ENCODE measurements at regions not wholly inside any gene's neighbourhood (a gene's known extent, or its start where the extent isn't known, plus 50 kb on each side); places are given as distances from the start of the nearest gene placed in this dataset.

DNA sequence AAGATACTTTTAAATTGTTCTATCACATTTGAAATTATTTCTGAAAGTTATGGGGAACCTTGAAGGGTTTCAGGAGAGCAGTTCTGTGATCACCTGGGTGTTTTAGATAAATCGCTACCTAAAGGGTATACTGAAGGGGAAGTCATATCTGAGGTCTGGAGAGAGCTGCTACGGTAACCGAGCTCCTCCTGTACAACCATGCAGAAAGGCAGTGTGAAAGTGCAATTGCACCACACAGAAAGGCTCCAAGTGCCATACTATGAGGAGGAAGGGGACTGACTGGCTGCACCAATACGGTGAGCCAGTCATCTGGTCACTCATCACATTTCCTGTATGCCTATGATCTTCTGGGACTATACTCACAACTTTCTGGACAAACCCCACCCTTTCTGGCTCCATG, 241.4 kb upstream of the SLC24A2 start:
- ChIA-PET CTCF (interaction anchor here (1.1 kb wide), 1 partner anchor 8 kb away, joined by 3 read pairs; no protein-coding TSS in a partner anchor), POLR2A (no interaction called here)
- 35% methylated on average over 4 of the region's 4 CpGs for WGBS (ENCODE audit: missing lambda C conversion rate)
- no peak for FAIRE-seq
- TF ChIP-seq NPAS2 (CRISPR knock-in tag; IDR thresholded peaks at IDR 0.05; ENCODE audit: borderline replicate concordance) = no peak
- TF ChIP-seq RNF2 (IDR thresholded peaks at IDR 0.05; ENCODE audit: borderline replicate concordance, low read depth) = no peak
- DNase-seq (ENCODE audit: low read depth in 1 of 2, low spot score in 1 of 2) = no peak
- Histone ChIP-seq H3K4me3 (no peak overlapping the region), H3K4me1 (no peaks in the 10 kb centered on the region), H3K4me2 (no peak overlapping the region), H3K9me3 (no peaks in the 10 kb centered on the region), H3K27ac (no peak overlapping the region)
- no peak for ATAC-seq

DNA sequence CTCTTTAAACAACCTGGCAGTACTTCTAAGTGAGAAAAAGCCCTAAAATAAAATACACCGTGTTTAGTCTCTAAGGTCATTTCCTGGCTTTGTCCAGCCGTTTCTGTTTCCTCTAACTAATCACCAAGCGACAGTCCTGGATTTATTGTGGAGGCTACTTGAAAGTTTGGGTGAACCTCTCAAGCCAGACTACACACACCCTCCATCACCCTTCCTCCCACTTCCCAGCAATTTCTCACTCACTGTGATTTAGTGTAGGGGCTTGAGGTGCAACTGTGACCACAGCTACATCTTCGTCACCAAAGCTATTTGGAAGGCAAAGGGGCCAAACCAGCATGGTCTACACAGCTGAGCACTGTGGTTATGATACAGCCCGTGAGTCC, 240.0 kb upstream of the SLC24A2 start:
- no peak for DNase-seq (ENCODE audit: low read depth in 1 of 2, low spot score in 1 of 2)
- no peak overlapping the region for H3K4me2 ChIP-seq
- POLR2A ChIA-PET = no interaction called here
- H3K4me3 ChIP-seq = no peak overlapping the region
- CTCF ChIA-PET = interaction anchor here (1.1 kb wide), 1 partner anchor 9 kb away, joined by 3 read pairs; no protein-coding TSS in a partner anchor
- ATAC-seq = no peak
- WGBS (ENCODE audit: missing lambda C conversion rate) = 18% methylated on average over 5 of the region's 5 CpGs
- TF ChIP-seq, protein P1, sequence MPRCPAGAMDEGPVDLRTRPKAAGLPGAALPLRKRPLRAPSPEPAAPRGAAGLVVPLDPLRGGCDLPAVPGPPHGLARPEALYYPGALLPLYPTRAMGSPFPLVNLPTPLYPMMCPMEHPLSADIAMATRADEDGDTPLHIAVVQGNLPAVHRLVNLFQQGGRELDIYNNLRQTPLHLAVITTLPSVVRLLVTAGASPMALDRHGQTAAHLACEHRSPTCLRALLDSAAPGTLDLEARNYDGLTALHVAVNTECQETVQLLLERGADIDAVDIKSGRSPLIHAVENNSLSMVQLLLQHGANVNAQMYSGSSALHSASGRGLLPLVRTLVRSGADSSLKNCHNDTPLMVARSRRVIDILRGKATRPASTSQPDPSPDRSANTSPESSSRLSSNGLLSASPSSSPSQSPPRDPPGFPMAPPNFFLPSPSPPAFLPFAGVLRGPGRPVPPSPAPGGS (IDR thresholded peaks at IDR 0.05) = no peak
- TF ChIP-seq, protein P2, sequence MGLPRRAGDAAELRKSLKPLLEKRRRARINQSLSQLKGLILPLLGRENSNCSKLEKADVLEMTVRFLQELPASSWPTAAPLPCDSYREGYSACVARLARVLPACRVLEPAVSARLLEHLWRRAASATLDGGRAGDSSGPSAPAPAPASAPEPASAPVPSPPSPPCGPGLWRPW (IDR thresholded peaks at IDR 0.05) = no peak
- no peak for TF ChIP-seq KDM1A (IDR thresholded peaks at IDR 0.05; ENCODE audit: low read depth)
- TF ChIP-seq REST (IDR thresholded peaks at IDR 0.05) = no peak
- TF ChIP-seq FOXS1 (CRISPR knock-in tag; IDR thresholded peaks at IDR 0.05) = no peak
- TF ChIP-seq, protein P3, sequence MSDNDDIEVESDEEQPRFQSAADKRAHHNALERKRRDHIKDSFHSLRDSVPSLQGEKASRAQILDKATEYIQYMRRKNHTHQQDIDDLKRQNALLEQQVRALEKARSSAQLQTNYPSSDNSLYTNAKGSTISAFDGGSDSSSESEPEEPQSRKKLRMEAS (IDR thresholded peaks at IDR 0.05) = no peak
- no peak for TF ChIP-seq TFCP2L1 (CRISPR knock-in tag; IDR thresholded peaks at IDR 0.05)
- no peak for TF ChIP-seq CBX2 (IDR thresholded peaks at IDR 0.05; ENCODE audit: borderline replicate concordance, low read depth)
- no peak for TF ChIP-seq POLR2A (IDR thresholded peaks at IDR 0.05; ENCODE audit: low read length)
- TF ChIP-seq PHF8 (IDR thresholded peaks at IDR 0.05; ENCODE audit: borderline replicate concordance, low read depth) = no peak
- TF ChIP-seq RAD21 (conservative IDR thresholded peaks at IDR 0.05 in 1 of 2, IDR thresholded peaks at IDR 0.05 in 1 of 2) = no peak
- TF ChIP-seq, protein P4, sequence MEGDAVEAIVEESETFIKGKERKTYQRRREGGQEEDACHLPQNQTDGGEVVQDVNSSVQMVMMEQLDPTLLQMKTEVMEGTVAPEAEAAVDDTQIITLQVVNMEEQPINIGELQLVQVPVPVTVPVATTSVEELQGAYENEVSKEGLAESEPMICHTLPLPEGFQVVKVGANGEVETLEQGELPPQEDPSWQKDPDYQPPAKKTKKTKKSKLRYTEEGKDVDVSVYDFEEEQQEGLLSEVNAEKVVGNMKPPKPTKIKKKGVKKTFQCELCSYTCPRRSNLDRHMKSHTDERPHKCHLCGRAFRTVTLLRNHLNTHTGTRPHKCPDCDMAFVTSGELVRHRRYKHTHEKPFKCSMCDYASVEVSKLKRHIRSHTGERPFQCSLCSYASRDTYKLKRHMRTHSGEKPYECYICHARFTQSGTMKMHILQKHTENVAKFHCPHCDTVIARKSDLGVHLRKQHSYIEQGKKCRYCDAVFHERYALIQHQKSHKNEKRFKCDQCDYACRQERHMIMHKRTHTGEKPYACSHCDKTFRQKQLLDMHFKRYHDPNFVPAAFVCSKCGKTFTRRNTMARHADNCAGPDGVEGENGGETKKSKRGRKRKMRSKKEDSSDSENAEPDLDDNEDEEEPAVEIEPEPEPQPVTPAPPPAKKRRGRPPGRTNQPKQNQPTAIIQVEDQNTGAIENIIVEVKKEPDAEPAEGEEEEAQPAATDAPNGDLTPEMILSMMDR (IDR thresholded peaks at IDR 0.05) = no peak
- TF ChIP-seq POLR2AphosphoS2 (conservative IDR thresholded peaks at IDR 0.05; ENCODE audit: low read length) = no peak
- TF ChIP-seq KDM5A (IDR thresholded peaks at IDR 0.05) = no peak
- no peak for TF ChIP-seq MYC (IDR thresholded peaks at IDR 0.05; ENCODE audit: borderline replicate concordance, low read length)
- H3K4me1 ChIP-seq = no peaks in the 10 kb centered on the region
- no peaks in the 10 kb centered on the region for H3K9me3 ChIP-seq
- no peak overlapping the region for H3K27ac ChIP-seq
- no peak for FAIRE-seq
